IMR-90 (cell line): ENCODE measurements at regions not wholly inside any gene's neighbourhood (a gene's known extent, or its start where the extent isn't known, plus 50 kb on each side); places are given as distances from the start of the nearest gene placed in this dataset.

Source experiments
- ATAC-seq: fragments of 200-7000 bp; cut with Tn5 transposase; 2 replicates; pipeline ENCODE4 v1.9.1; 2020; ENCODE audit warnings: low read depth, mild to moderate bottlenecking, moderate library complexity
- BruUV-seq: library from RNA; stranded (reverse); fragments of 400-500 nt; replicated peaks from 2 replicates; lab custom pipeline; 2021; lab: Mats Ljungman, UMichigan
- CTCF ChIA-PET: fragments of 300-600 bp; formaldehyde crosslinking; extraction: SDS; loops from one replicate; lab custom pipeline; 2021; ENCODE audit warnings: antibody characterized with exemption; lab: Yijun Ruan, JAX
- POLR2A ChIA-PET: fragments of 300-600 bp; sonication (Branson Sonifier 250); formaldehyde crosslinking; loops from one replicate; lab custom pipeline; 2022; ENCODE audit warnings: antibody characterized with exemption; ENCODE audit not compliant: unreplicated experiment; lab: Charles Lee
- DNase-seq: peaks from one replicate; pipeline ENCODE4 v3.0.0; 2013
- H2AFZ ChIP-seq: replicated peaks from 2 replicates; pipeline ENCODE3; 2013; ENCODE audit warnings: low read length, mild to moderate bottlenecking; ENCODE audit not compliant: poor library complexity
- H2AK5ac ChIP-seq: 2 replicates; pipeline ENCODE4 v1.6.1; 2013; ENCODE audit warnings: low read depth, low read length, inconsistent platforms
- H2AK9ac ChIP-seq: replicated peaks from 2 replicates; pipeline ENCODE3; 2013; ENCODE audit warnings: mild to moderate bottlenecking, low read depth, low read length, moderate library complexity; ENCODE audit not compliant: poor library complexity
- H2BK120ac ChIP-seq: 2 replicates; pipeline ENCODE4 v1.6.1; 2013; ENCODE audit warnings: low read depth, low read length, inconsistent platforms
- H2BK15ac ChIP-seq: 3 replicates; pipeline ENCODE4 v1.6.1; 2013; ENCODE audit warnings: low read depth, low read length, inconsistent platforms
- H2BK20ac ChIP-seq: 2 replicates; pipeline ENCODE4 v1.6.1; 2013; ENCODE audit warnings: low read depth, mild to moderate bottlenecking, inconsistent platforms, low read length, moderate library complexity
- H2BK5ac ChIP-seq: 2 replicates; pipeline ENCODE4 v1.6.1; 2013; ENCODE audit warnings: mild to moderate bottlenecking, low read depth, low read length, inconsistent platforms; ENCODE audit not compliant: poor library complexity, severe bottlenecking
- H3K14ac ChIP-seq: replicated peaks from 2 replicates; pipeline ENCODE4 v1.6.1; 2013; ENCODE audit warnings: low read depth, low read length, inconsistent platforms
- H3K18ac ChIP-seq: 2 replicates; pipeline ENCODE4 v1.6.1; 2013; ENCODE audit warnings: low read depth, low read length, control low read depth
- H3K23ac ChIP-seq: 2 replicates; pipeline ENCODE4 v1.6.1; 2013; ENCODE audit warnings: low read depth, low read length, inconsistent platforms
- H3K27ac ChIP-seq: 2 replicates; pipeline ENCODE4 v1.5.1; 2013; ENCODE audit warnings: mild to moderate bottlenecking, control low read depth, low read length; ENCODE audit not compliant: insufficient read depth
- H3K27me3 ChIP-seq: 2 replicates; pipeline ENCODE4 v1.6.1; 2013; ENCODE audit warnings: low read length; ENCODE audit not compliant: control insufficient read depth, insufficient read depth
- H3K36me3 ChIP-seq: 2 replicates; pipeline ENCODE4 v1.6.1; 2013; ENCODE audit warnings: low read length, mixed read lengths; ENCODE audit not compliant: control insufficient read depth, insufficient read depth
- H3K4ac ChIP-seq: 2 replicates; pipeline ENCODE4 v1.6.1; 2013; ENCODE audit warnings: low read depth, low read length, inconsistent platforms
- H3K4me1 ChIP-seq: 2 replicates; pipeline ENCODE4 v1.6.1; 2013; ENCODE audit warnings: low read length, mixed read lengths; ENCODE audit not compliant: control insufficient read depth, insufficient read depth
- H3K4me2 ChIP-seq: 2 replicates; pipeline ENCODE4 v1.6.1; 2013; ENCODE audit warnings: low read depth, mild to moderate bottlenecking, control low read depth, low read length, moderate library complexity
- H3K4me3 ChIP-seq: 2 replicates; pipeline ENCODE4 v1.5.1; 2013; ENCODE audit warnings: low read depth, mild to moderate bottlenecking, control low read depth, low read length, moderate library complexity; ENCODE audit not compliant: insufficient read depth
- H3K56ac ChIP-seq: 2 replicates; pipeline ENCODE4 v1.6.1; 2013; ENCODE audit warnings: low read length, inconsistent platforms; ENCODE audit not compliant: insufficient read depth; ENCODE audit errors: extremely low read depth
- H3K79me1 ChIP-seq, 2 experiments: 2 replicates each; pipeline ENCODE4 v1.6.1; 2013; ENCODE audit warnings: low read length in 2 of 2, inconsistent platforms in 1 of 2, low read depth in 1 of 2
- H3K9ac ChIP-seq: 2 replicates; pipeline ENCODE4 v1.6.1; 2013; ENCODE audit warnings: low read depth, low read length, control low read depth
- H3K9me1 ChIP-seq: 2 replicates; pipeline ENCODE4 v1.6.1; 2013; ENCODE audit warnings: low read length, inconsistent platforms; ENCODE audit not compliant: insufficient read depth
- H3K9me3 ChIP-seq: 2 replicates; pipeline ENCODE4 v1.6.1; 2013; ENCODE audit warnings: low read length; ENCODE audit not compliant: control insufficient read depth, insufficient read depth
- H4K20me1 ChIP-seq: 2 replicates; pipeline ENCODE4 v1.6.1; 2013; ENCODE audit warnings: low read length, inconsistent platforms; ENCODE audit not compliant: insufficient read depth
- H4K5ac ChIP-seq: 2 replicates; pipeline ENCODE4 v1.6.1; 2013; ENCODE audit warnings: mild to moderate bottlenecking, low read depth, low read length, control low read depth
- H4K8ac ChIP-seq, 2 experiments: 2 replicates each; pipeline ENCODE4 v1.6.1; 2013; ENCODE audit warnings: low read depth in 2 of 2, low read length in 2 of 2, control low read depth in 1 of 2, inconsistent platforms in 1 of 2
- H4K91ac ChIP-seq: 2 replicates; pipeline ENCODE4 v1.6.1; 2013; ENCODE audit warnings: low read depth, low read length, inconsistent platforms; ENCODE audit not compliant: insufficient read depth
- CEBPB ChIP-seq: IDR thresholded peaks from 2 replicates; pipeline ENCODE4 v1.6.1; 2012; ENCODE audit warnings: low read depth, low read length, improper control_type of control experiment
- CHD1 ChIP-seq: IDR thresholded peaks from 2 replicates; pipeline ENCODE4 v1.6.1; 2012; ENCODE audit warnings: low read depth, low read length, improper control_type of control experiment
- FOS ChIP-seq: fragments of 150-350 bp; IDR thresholded peaks from 2 replicates; pipeline ENCODE4 v1.6.1; 2016; ENCODE audit warnings: low read depth, low read length
- MAFK ChIP-seq: IDR thresholded peaks from 2 replicates; pipeline ENCODE4 v1.6.1; 2012; ENCODE audit warnings: low read depth, low read length, improper control_type of control experiment
- MAZ ChIP-seq: IDR thresholded peaks from 2 replicates; pipeline ENCODE4 v1.6.1; 2012; ENCODE audit warnings: low read depth, mild to moderate bottlenecking, low read length, improper control_type of control experiment, moderate library complexity, borderline replicate concordance
- MXI1 ChIP-seq: IDR thresholded peaks from 2 replicates; pipeline ENCODE4 v1.6.1; 2012; ENCODE audit warnings: low read depth, mild to moderate bottlenecking, low read length, moderate library complexity, borderline replicate concordance
- POLR2A ChIP-seq: IDR thresholded peaks from 2 replicates; pipeline ENCODE4 v1.6.1; 2012; ENCODE audit warnings: mild to moderate bottlenecking, low read depth, low read length
- RFX5 ChIP-seq: IDR thresholded peaks from 2 replicates; pipeline ENCODE4 v1.8.0; 2012; ENCODE audit warnings: low read depth, mild to moderate bottlenecking, low read length, moderate library complexity
- SMC3 ChIP-seq: fragments of 150-350 bp; IDR thresholded peaks from 2 replicates; pipeline ENCODE4 v1.6.1; 2016; ENCODE audit warnings: low read depth, mild to moderate bottlenecking, antibody characterized with exemption, low read length, moderate library complexity
- WGBS, 2 experiments: methylation state at CpG; one replicate each; pipeline versions ENCODE4 v1.1.5 to v1.1.7; 2013; ENCODE audit warnings: missing lambda C conversion rate in 2 of 2; ENCODE audit not compliant: insufficient read length in 1 of 2; ENCODE audit errors: extremely low coverage in 2 of 2; 5-methylcytosine and 5-hydroxymethylcytosine counted together
- dilution Hi-C: fragments of 300-500 bp; cut with HindIII; formaldehyde crosslinking; loops from one replicate; pipeline ENCODE4 v1.14.3; 2018; ENCODE audit warnings: low sequenced_read_pairs; ENCODE audit not compliant: unreplicated experiment
- in situ Hi-C: fragments of 300-500 bp; cut with MboI; formaldehyde crosslinking; loops from 3 replicates; pipeline ENCODE4 v1.14.3; 2019; ENCODE audit warnings: low sequenced_read_pairs, inconsistent platforms, mixed read lengths
- intact Hi-C: fragments of 100-400 bp; cut with micrococcal nuclease; formaldehyde crosslinking; loops from 2 replicates; pipeline ENCODE4 v1.10.0; 2022
- TF ChIP-seq, protein P1 (sequence below): fragments of 150-350 bp; IDR thresholded peaks from 2 replicates; pipeline ENCODE4 v1.6.1; 2016; ENCODE audit warnings: low read depth, mild to moderate bottlenecking, low read length, moderate library complexity, borderline replicate concordance
- TF ChIP-seq, protein P2 (sequence below): fragments of 150-350 bp; IDR thresholded peaks from 2 replicates; pipeline ENCODE4 v1.6.1; 2017; ENCODE audit warnings: mild to moderate bottlenecking, antibody characterized with exemption, low read length, low read depth

- Histone ChIP-seq H3K4me3 (no peak overlapping the region), H3K27ac (no peak overlapping the region), H4K91ac (no peak overlapping the region), H3K27me3 (no peaks in the 10 kb centered on the region; the same call in 1 of the 2 replicates), H3K4me1 (no peaks in the 10 kb centered on the region), H2AK9ac (no peak overlapping the region), H4K20me1 (no peaks in the 10 kb centered on the region), H2AFZ (no peak overlapping the region), H3K9ac (no peak overlapping the region), H3K23ac (no peak overlapping the region), H4K8ac (no peak overlapping the region), H2BK15ac (no peak overlapping the region), H3K36me3 (no peaks in the 10 kb centered on the region), H2BK120ac (no peak overlapping the region), H4K5ac (no peak overlapping the region), H3K14ac (no peak overlapping the region), H3K18ac (no peak overlapping the region), H3K4me2 (no peak overlapping the region), H3K79me1 (no peaks in the 10 kb centered on the region), H3K56ac (no peak overlapping the region), H3K9me1 (no peaks in the 10 kb centered on the region), H3K9me3 (no peaks in the 10 kb centered on the region), H2AK5ac (no peak overlapping the region), H3K4ac (no peak overlapping the region), H2BK5ac (no peak overlapping the region), H2BK20ac (no peak overlapping the region)
- ChIA-PET CTCF (no interaction called here), POLR2A (no interaction called here)
- intact Hi-C loops: no loop called here
- dilution Hi-C loops: no loop called here
- no CpG with 5 or more reads among the region's 2 CpGs for WGBS, 2 experiments
- TF ChIP-seq MXI1: no peak
- TF ChIP-seq MAFK: no peak
- no peak for TF ChIP-seq POLR2A
- no peak for TF ChIP-seq FOS
- no peak for TF ChIP-seq CHD1
- no peak for TF ChIP-seq RFX5
- no peak for TF ChIP-seq SMC3
- TF ChIP-seq, protein P1, sequence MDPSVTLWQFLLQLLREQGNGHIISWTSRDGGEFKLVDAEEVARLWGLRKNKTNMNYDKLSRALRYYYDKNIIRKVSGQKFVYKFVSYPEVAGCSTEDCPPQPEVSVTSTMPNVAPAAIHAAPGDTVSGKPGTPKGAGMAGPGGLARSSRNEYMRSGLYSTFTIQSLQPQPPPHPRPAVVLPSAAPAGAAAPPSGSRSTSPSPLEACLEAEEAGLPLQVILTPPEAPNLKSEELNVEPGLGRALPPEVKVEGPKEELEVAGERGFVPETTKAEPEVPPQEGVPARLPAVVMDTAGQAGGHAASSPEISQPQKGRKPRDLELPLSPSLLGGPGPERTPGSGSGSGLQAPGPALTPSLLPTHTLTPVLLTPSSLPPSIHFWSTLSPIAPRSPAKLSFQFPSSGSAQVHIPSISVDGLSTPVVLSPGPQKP: no peak
- TF ChIP-seq MAZ: no peak
- no peak for TF ChIP-seq CEBPB
- TF ChIP-seq, protein P2, sequence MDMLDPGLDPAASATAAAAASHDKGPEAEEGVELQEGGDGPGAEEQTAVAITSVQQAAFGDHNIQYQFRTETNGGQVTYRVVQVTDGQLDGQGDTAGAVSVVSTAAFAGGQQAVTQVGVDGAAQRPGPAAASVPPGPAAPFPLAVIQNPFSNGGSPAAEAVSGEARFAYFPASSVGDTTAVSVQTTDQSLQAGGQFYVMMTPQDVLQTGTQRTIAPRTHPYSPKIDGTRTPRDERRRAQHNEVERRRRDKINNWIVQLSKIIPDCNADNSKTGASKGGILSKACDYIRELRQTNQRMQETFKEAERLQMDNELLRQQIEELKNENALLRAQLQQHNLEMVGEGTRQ: no peak
- DNase-seq: no peak
- no TSS peak for BruUV-seq
- ATAC-seq: no peak
- in situ Hi-C loops: no loop called here
Observed at GRCh38 chr3:151612115-151612514, 121.6 kb upstream of the AADACL2 start.
